SK-N-SH (cell line): ENCODE measurements at regions not wholly inside any gene's neighbourhood (a gene's known extent, or its start where the extent isn't known, plus 50 kb on each side); places are given as distances from the start of the nearest gene placed in this dataset.

ENCODE experiments used
- CTCF ChIA-PET: fragments of 300-600, 350-600 bp; formaldehyde crosslinking; extraction: SDS; loops from one replicate; lab custom pipeline; 2021; lab: Yijun Ruan, JAX
- POLR2A ChIA-PET: fragments of 350-600 bp; sonication (Branson Sonifier 250); formaldehyde crosslinking; extraction: SDS; loops from one replicate; lab custom pipeline; 2020; ENCODE audit warnings: antibody characterized with exemption, inconsistent platforms; lab: Yijun Ruan, JAX
- DNase-seq: peaks from one replicate; pipeline ENCODE4 v3.0.0; 2012
- H2AFZ ChIP-seq: fragments of 200-600 bp; sonication (generic); 2 replicates; pipeline ENCODE4 v1.8.1; 2016; ENCODE audit warnings: antibody characterized with exemption, mild to moderate bottlenecking, low read depth
- H3F3A ChIP-seq: fragments of 200-600 bp; sonication (generic); replicated peaks from 2 replicates; pipeline ENCODE3; 2016; ENCODE audit warnings: antibody characterized with exemption, mild to moderate bottlenecking; ENCODE audit not compliant: insufficient read depth
- H3K27ac ChIP-seq, 2 experiments: fragments of 200-500 bp in 1 of 2; fragments of 200-600 bp in 1 of 2; sonication (Bioruptor generic) in 1 of 2; sonication (generic), shearing (Covaris generic) in 1 of 2; 2 replicates each; pipeline versions ENCODE4 v1.5.1 to v1.6.1; 2014 to 2016; ENCODE audit warnings: low read depth in 2 of 2, inconsistent platforms in 1 of 2, low read length in 1 of 2, mild to moderate bottlenecking in 1 of 2, mixed read lengths in 1 of 2
- H3K27me3 ChIP-seq: fragments of 200-600 bp; sonication (generic), shearing (Covaris generic); 2 replicates; pipeline ENCODE4 v1.6.1; 2016; ENCODE audit warnings: mixed run types; ENCODE audit not compliant: insufficient read depth
- H3K36me3 ChIP-seq, 2 experiments: fragments of 200-500 bp in 1 of 2; fragments of 200-600 bp in 1 of 2; sonication (Bioruptor generic) in 1 of 2; sonication (generic) in 1 of 2; replicated peaks in 1 of 2; 2 replicates each; pipeline versions ENCODE3 to v1.5.1; 2014 to 2016; ENCODE audit warnings: low read length in 1 of 2, mild to moderate bottlenecking in 1 of 2; ENCODE audit not compliant: insufficient read depth in 2 of 2, control insufficient read depth in 1 of 2
- H3K4me1 ChIP-seq, 2 experiments: fragments of 200-500 bp in 1 of 2; fragments of 200-600 bp in 1 of 2; sonication (Bioruptor generic) in 1 of 2; sonication (generic), shearing (Covaris generic) in 1 of 2; 2 replicates each; pipeline versions ENCODE4 v1.5.1 to v1.6.1; 2014 to 2016; ENCODE audit warnings: low read depth in 1 of 2, low read length in 1 of 2, mixed run types in 1 of 2; ENCODE audit not compliant: insufficient read depth in 2 of 2, control insufficient read depth in 1 of 2
- H3K4me2 ChIP-seq: fragments of 200-600 bp; sonication (generic), shearing (Covaris generic); 2 replicates; pipeline ENCODE4 v1.6.1; 2017; ENCODE audit warnings: mixed run types
- H3K4me3 ChIP-seq, 2 experiments: fragments of 200-500 bp in 1 of 2; fragments of 200-600 bp in 1 of 2; sonication (Bioruptor generic) in 1 of 2; sonication (generic), shearing (Covaris generic) in 1 of 2; 2 replicates each; pipeline versions ENCODE4 v1.5.1 to v1.8.1; 2014 to 2016; ENCODE audit warnings: low read depth in 2 of 2, inconsistent platforms in 1 of 2, low read length in 1 of 2, mild to moderate bottlenecking in 1 of 2, mixed read lengths in 1 of 2, moderate library complexity in 1 of 2
- H3K79me2 ChIP-seq: fragments of 200-600 bp; sonication (generic); 2 replicates; pipeline ENCODE4 v1.8.1; 2017; ENCODE audit warnings: mild to moderate bottlenecking; ENCODE audit not compliant: insufficient read depth
- H3K9ac ChIP-seq: fragments of 200-600 bp; sonication (generic); 2 replicates; pipeline ENCODE4 v1.6.1; 2017; ENCODE audit warnings: mixed run types
- H3K9me2 ChIP-seq: fragments of 200-600 bp; sonication (generic); 2 replicates; pipeline ENCODE4 v1.6.1; 2017; ENCODE audit warnings: mixed run types
- H3K9me3 ChIP-seq: fragments of 200-600 bp; sonication (generic); 2 replicates; pipeline ENCODE4 v1.6.1; 2017; ENCODE audit warnings: mixed run types, mild to moderate bottlenecking, moderate library complexity
- H4K20me1 ChIP-seq: fragments of 200-600 bp; sonication (generic); 2 replicates; pipeline ENCODE4 v1.6.1; 2017; ENCODE audit warnings: mild to moderate bottlenecking, mixed run types; ENCODE audit not compliant: insufficient read depth
- ELF1 ChIP-seq: IDR thresholded peaks from 2 replicates; pipeline ENCODE4 v1.4.0; 2012
- EZH2phosphoT487 ChIP-seq: fragments of 200-600 bp; sonication (generic); IDR thresholded peaks from 2 replicates; pipeline ENCODE4 v1.6.1; 2017; ENCODE audit warnings: low read depth, mixed run types, mild to moderate bottlenecking, antibody characterized with exemption, moderate library complexity, borderline replicate concordance
- FOSL2 ChIP-seq: IDR thresholded peaks from 2 replicates; pipeline ENCODE4 v1.4.0; 2012; ENCODE audit warnings: low read depth, mild to moderate bottlenecking, moderate library complexity, borderline replicate concordance
- JUND ChIP-seq: IDR thresholded peaks from 2 replicates; pipeline ENCODE4 v1.4.0; 2012
- NFIC ChIP-seq: IDR thresholded peaks from 2 replicates; pipeline ENCODE4 v1.4.0; 2012; ENCODE audit warnings: borderline replicate concordance
- SMC3 ChIP-seq: IDR thresholded peaks from 2 replicates; pipeline ENCODE4 v1.6.1; 2012; ENCODE audit warnings: low read depth, low read length, improper control_type of control experiment
- USF1 ChIP-seq: IDR thresholded peaks from 2 replicates; pipeline ENCODE4 v1.4.0; 2012; ENCODE audit warnings: low read depth, borderline replicate concordance
- WGBS: methylation state at CpG from one replicate; pipeline ENCODE4 v1.1.6; 2017; ENCODE audit warnings: low lambda C conversion rate; 5-methylcytosine and 5-hydroxymethylcytosine counted together
- TF ChIP-seq, protein P1 (sequence below): IDR thresholded peaks from 2 replicates; pipeline ENCODE4 v1.4.0; 2012; ENCODE audit warnings: low read depth

DNA sequence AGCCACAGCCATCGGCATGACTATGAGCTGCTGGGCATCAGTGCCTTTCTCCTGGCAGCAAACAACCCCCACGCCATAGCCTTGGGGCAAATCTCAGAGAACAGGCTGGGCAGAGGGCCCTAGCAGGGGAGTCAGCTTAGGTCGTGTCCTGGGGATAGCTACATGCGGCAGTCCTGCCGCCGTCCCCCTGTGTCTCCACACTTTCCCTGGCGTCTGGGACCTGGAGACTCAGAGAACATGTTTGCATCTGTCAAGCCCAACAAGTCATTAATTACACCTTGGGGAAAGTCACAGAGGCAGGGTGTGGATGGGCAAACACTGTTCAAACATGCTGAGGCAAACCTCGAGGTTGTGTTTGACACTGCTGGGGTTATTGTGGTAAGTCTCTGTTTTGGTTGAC lies 123.6 kb downstream of the C5orf15 start:
- ChIA-PET CTCF (interaction anchor here (1.5 to 5.4 kb wide), 3 partner anchors 13 to 25 kb away, joined by 5 to 24 read pairs (median 5); no protein-coding TSS in a partner anchor), POLR2A (no interaction called here)
- no peaks in the 10 kb centered on the region for H3K9me3 ChIP-seq
- H3K27ac ChIP-seq = no peak overlapping the region
- DNase-seq = no peak
- H2AFZ ChIP-seq = no peak overlapping the region
- no peaks in the 10 kb centered on the region for H4K20me1 ChIP-seq
- H3K79me2 ChIP-seq = no peaks in the 10 kb centered on the region
- no peak overlapping the region for H3K9ac ChIP-seq
- H3F3A ChIP-seq = no peaks in the 10 kb centered on the region
- WGBS = 35% methylated on average over 2 of the region's 8 CpGs
- H3K4me3 ChIP-seq = no peak overlapping the region
- H3K9me2 ChIP-seq = no peaks in the 10 kb centered on the region
- no peaks in the 10 kb centered on the region for H3K36me3 ChIP-seq
- H3K4me2 ChIP-seq = no peak overlapping the region
- no peaks in the 10 kb centered on the region for H3K27me3 ChIP-seq
- peaks cover 0 to 16% of the 10 kb centered on the region in 2 experiments; a peak in 1 of 4 replicates for H3K4me1 ChIP-seq
- no peak for TF ChIP-seq NFIC
- TF ChIP-seq, protein P1, sequence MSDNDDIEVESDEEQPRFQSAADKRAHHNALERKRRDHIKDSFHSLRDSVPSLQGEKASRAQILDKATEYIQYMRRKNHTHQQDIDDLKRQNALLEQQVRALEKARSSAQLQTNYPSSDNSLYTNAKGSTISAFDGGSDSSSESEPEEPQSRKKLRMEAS = no peak
- no peak for TF ChIP-seq SMC3

DNA sequence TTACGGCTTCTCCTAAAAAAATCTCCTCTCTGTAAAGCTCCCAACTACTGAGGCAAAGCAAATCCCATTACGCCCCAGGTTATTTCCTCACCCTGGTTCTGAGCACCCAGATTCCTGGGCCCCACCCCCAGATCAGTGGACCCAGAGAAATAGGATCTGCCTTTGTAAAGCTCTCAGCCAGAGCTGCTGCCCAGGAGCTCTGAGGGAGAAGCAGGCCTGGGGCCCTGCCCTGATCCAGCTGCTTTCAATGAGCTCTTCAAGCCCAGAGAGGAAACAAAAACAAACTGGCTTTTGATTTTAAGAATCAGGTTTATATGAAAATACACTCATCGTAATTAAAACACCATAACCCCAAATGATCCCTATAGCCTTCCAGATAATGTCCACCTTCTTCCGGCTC lies 124.5 kb downstream of the C5orf15 start:
- ChIA-PET POLR2A (no interaction called here), CTCF (interaction anchor here (1.5 to 5.4 kb wide), 2 partner anchors 12 to 25 kb away, joined by 5 to 24 read pairs; no protein-coding TSS in a partner anchor)

GRCh38 chr5:133842846-133843611 lies 125.4 kb downstream of the C5orf15 start:
- no peaks in the 10 kb centered on the region for H3K9me2 ChIP-seq
- ChIA-PET CTCF (interaction anchor here (0.9 to 5.4 kb wide), 3 partner anchors 22 to 130 kb away, joined by 3 to 24 read pairs (median 3); no protein-coding TSS in a partner anchor), POLR2A (no interaction called here)

More for the DNA sequence above, 124.5 kb downstream of the C5orf15 start:
- no peaks in the 10 kb centered on the region for H3K79me2 ChIP-seq
- H3K36me3 ChIP-seq = no peaks in the 10 kb centered on the region
- peaks cover 0 to 16% of the 10 kb centered on the region in 2 experiments; a peak in 1 of 4 replicates for H3K4me1 ChIP-seq
- H3F3A ChIP-seq = no peaks in the 10 kb centered on the region
- WGBS = 66% methylated on average over 4 of the region's 4 CpGs
- no peak overlapping the region for H3K4me2 ChIP-seq
- H3K4me3 ChIP-seq = no peak overlapping the region
- H4K20me1 ChIP-seq = no peaks in the 10 kb centered on the region
- no peaks in the 10 kb centered on the region for H3K9me2 ChIP-seq
- H3K9me3 ChIP-seq = no peaks in the 10 kb centered on the region
- H3K9ac ChIP-seq = no peak overlapping the region
- H3K27ac ChIP-seq = no peak overlapping the region
- no peak overlapping the region for H2AFZ ChIP-seq
- DNase-seq = no peak
- H3K27me3 ChIP-seq = no peaks in the 10 kb centered on the region
- TF ChIP-seq SMC3 (no peak), USF1 (no peak), JUND (no peak)

More at GRCh38 chr5:133842846-133843611, 125.4 kb downstream of the C5orf15 start:
- DNase-seq = no peak
- Histone ChIP-seq H4K20me1 (no peaks in the 10 kb centered on the region), H3F3A (no peaks in the 10 kb centered on the region), H3K9me3 (no peaks in the 10 kb centered on the region), H3K27ac (no peak overlapping the region; a peak in 1 of 4 replicates), H3K4me1 (peaks cover 0 to 16% of the 10 kb centered on the region in 2 experiments; a peak in 1 of 4 replicates), H3K9ac (no peak overlapping the region), H3K27me3 (no peaks in the 10 kb centered on the region), H3K4me2 (no peak overlapping the region), H3K4me3 (no peak overlapping the region), H2AFZ (no peak overlapping the region), H3K79me2 (no peaks in the 10 kb centered on the region), H3K36me3 (no peaks in the 10 kb centered on the region)
- WGBS = 50% methylated on average over 10 of the region's 11 CpGs
- no peak for TF ChIP-seq ELF1
- no peak for TF ChIP-seq EZH2phosphoT487
- TF ChIP-seq, protein P1 = no peak
- no peak for TF ChIP-seq FOSL2
